Upper lobe of left lung (tissue), 4 donors: ENCODE measurements at regions not wholly inside any gene's neighbourhood (a gene's known extent, or its start where the extent isn't known, plus 50 kb on each side); places are given as distances from the start of the nearest gene placed in this dataset.

Source experiments
- POLR2A ChIP-seq, 4 donors: fragments of 450-650 bp; IDR thresholded peaks; one replicate each; pipeline ENCODE4 v1.5.1; 2016 to 2017; ENCODE audit warnings: antibody characterized with exemption in 4 of 4, mild to moderate bottlenecking in 2 of 4
- TF ChIP-seq, protein P1 (sequence below), 6 experiments: fragments of 450-650 bp in 4 of 6; fragments of 200-600 bp in 2 of 6; sonication (generic) in 2 of 6; IDR thresholded peaks; one replicate each; pipeline ENCODE4 v1.5.1; 2016 to 2019; ENCODE audit warnings: antibody characterized with exemption in 6 of 6

- TF ChIP-seq, protein P1, sequence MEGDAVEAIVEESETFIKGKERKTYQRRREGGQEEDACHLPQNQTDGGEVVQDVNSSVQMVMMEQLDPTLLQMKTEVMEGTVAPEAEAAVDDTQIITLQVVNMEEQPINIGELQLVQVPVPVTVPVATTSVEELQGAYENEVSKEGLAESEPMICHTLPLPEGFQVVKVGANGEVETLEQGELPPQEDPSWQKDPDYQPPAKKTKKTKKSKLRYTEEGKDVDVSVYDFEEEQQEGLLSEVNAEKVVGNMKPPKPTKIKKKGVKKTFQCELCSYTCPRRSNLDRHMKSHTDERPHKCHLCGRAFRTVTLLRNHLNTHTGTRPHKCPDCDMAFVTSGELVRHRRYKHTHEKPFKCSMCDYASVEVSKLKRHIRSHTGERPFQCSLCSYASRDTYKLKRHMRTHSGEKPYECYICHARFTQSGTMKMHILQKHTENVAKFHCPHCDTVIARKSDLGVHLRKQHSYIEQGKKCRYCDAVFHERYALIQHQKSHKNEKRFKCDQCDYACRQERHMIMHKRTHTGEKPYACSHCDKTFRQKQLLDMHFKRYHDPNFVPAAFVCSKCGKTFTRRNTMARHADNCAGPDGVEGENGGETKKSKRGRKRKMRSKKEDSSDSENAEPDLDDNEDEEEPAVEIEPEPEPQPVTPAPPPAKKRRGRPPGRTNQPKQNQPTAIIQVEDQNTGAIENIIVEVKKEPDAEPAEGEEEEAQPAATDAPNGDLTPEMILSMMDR (IDR thresholded peaks at IDR 0.05) = no peak
- no peak for TF ChIP-seq POLR2A (IDR thresholded peaks at IDR 0.05)
Measured at GRCh38 chr7:73960548-73960947, 67.4 kb upstream of the ELN start.
